SH-SY5Y (cell line): ENCODE measurements at regions not wholly inside any gene's neighbourhood (a gene's known extent, or its start where the extent isn't known, plus 50 kb on each side); places are given as distances from the start of the nearest gene placed in this dataset.

Experiments used
- GATA2 ChIP-seq: IDR thresholded peaks from 2 replicates; pipeline ENCODE4 v1.6.1; 2011; ENCODE audit warnings: mild to moderate bottlenecking, low read depth, low read length
- GATA3 ChIP-seq: IDR thresholded peaks from 2 replicates; pipeline ENCODE4 v1.6.1; 2011; ENCODE audit warnings: low read depth, mild to moderate bottlenecking, low read length, moderate library complexity

DNA sequence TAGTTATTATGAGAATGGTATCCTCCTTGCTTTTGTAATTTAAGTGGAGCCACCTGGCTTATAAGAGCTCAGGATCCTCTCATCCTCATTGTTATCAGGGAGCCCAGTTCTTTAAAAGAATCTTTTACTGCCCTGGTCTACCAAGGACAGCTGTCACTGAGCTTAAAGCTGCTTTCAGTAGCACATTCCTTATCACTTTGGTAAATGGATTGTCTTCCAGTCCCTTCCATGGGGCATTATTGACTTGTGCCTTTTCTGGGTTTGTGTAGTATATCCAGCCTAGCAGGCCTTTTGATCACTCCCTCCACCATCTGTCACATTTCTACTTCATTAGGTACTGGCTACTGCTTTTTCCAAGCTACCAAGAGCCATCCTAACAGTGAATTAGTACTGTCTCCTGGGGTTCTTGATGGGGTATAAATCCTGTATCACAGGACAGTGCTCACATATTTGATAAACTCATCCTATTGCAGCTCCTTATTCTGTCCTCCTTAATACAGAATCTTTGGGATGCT is 208.9 kb downstream of the TMEM26 start:
- no peak for TF ChIP-seq GATA2
- no peak for TF ChIP-seq GATA3
